Stimulated activated CD4-positive, alpha-beta T cell treated with anti-CD3 and anti-CD28 coated beads, TNF-alpha, amount 100 ng/mL, for 24 hours (primary cell): ENCODE measurements at regions not wholly inside any gene's neighbourhood (a gene's known extent, or its start where the extent isn't known, plus 50 kb on each side); places are given as distances from the start of the nearest gene placed in this dataset.
"Not testable (repeated sequence)": the region's sequence is repeated elsewhere in the genome, so short reads cannot be mapped to it uniquely, and the experiment has no call there.

Experiments
- DNase-seq, 3 experiments: peaks; one replicate each; pipeline ENCODE4 v3.0.0-alpha.2; 2020; ENCODE audit warnings: low read depth in 3 of 3

DNA sequence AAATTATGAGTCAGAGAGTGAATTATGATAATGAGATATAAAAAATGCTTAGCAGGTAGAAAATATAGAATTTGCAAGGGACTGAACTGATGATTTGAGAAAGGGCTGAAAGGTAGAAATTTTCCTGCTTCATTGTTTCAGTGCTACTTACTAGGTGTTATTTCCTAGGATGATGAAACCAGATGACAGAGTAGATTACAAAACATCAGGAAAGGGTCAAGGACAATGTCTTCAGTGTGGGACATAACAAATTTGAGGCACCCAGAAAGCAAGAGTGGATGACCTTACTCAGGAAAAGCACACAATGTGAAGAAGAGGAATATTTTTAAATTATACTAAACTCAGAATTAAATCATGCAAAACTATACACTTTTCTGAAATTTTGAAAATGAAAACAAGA is 102.1 kb downstream of the SHCBP1 start:
- no peak for DNase-seq

DNA sequence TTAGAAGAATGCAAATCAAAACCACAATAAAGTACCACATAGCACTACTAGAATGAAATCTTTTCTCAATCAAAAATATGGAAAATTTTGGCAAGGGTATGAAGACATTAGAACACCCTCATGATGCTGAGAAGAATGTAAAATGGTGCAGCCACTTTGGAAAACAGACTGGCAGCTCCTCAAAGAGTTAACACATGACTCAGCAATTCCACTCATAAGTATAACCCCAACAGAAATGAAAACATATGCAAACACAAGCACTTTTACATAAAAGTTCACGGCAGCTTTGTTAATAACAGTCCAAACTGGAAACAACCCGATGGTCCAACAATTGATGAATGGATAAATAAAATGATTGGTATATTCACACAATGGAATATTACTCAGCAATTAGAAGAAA is 124.5 kb downstream of the SHCBP1 start:
- no peak for DNase-seq

DNA sequence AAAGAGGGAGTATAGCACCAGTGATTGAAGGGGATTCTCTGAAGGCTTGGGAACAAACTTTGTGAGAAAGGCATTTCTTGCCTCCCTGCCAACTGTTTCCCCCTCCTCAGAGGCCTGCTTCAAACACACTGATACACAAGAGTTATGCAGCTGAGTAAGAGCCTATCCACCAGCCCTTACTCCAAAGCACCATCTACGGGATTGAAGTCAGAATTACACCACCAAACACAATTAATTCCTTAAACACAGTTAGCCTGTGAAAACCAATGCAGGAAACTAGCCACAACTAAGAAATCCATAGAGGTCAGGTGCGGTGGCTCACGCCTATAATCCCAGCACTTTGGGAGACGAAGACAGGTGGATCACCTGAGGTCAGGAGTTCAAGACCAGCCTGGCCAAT is 138.3 kb downstream of the SHCBP1 start:
- DNase-seq: no peak

DNA sequence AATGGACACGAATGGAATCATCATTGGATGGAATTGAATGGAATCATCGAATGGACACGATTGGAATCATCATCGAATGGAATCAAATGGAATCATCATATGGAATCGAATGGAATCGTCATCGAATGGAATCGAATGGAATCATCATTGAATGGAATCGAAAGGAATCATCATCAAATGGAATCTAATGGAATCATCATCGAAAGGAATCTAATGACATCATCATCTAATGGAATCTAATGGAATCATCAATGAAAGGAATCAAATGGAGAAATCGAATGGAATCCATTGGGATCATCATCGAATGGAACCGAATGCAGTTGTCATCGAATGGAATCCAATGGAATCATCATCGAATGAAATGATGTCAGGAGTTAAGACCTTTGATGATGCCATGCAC is 154.9 kb downstream of the SHCBP1 start:
- DNase-seq: no peak

GRCh38 chr16:46454801-46455200 is 166.4 kb downstream of the SHCBP1 start:
- DNase-seq: not testable (repeated sequence)

DNA sequence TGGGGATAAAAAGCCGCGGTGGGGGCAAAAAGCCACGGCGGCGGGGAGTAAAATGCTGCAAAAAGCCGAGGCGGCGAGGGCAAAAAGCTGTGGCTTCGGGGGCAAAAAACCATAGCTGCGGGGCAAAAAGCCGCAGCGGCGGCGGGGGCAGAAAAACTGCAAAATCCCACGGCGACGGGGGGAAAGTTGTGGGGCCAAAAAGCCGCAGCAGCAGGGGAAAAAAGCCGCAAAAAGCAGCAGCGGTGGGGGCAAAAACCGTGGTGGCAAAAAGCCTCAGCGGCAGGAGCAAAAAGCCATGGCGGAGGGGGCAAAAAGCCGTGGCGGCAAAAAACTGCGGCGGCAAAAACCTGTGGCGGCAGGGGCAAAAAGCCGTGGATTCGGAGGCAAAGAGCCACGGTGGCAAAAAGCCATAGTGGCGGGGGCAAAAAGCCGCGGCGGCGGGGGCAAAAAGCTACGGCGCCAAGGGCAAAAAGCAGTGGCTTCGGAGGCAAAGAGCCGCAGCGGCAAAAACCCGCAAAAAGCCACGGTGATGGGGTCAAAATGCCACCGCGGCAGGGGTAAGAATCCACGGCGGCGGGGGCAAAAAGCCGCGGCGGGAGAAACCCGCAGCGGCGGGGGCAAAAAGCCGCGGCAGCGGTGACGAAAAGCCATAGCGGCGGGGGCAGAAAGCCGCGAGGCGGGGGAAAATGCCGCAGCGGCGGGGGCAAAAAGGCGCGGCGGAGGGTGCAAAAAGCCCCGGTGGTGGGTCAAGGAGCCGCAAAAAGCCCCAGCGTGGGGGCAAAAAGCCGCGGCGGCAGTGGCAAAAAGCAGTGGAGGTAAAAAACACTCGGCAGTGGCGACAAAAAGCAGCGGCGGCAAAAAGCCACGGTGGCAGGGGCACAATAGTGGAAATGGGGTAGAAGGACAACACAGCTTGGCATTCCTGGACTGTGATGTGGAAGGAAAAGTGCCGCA is 192.8 kb downstream of the SHCBP1 start:
- no peak for DNase-seq

- DNase-seq: no peak
Observed at GRCh38 chr16:46427340-46428107, 193.7 kb downstream of the SHCBP1 start.

DNA sequence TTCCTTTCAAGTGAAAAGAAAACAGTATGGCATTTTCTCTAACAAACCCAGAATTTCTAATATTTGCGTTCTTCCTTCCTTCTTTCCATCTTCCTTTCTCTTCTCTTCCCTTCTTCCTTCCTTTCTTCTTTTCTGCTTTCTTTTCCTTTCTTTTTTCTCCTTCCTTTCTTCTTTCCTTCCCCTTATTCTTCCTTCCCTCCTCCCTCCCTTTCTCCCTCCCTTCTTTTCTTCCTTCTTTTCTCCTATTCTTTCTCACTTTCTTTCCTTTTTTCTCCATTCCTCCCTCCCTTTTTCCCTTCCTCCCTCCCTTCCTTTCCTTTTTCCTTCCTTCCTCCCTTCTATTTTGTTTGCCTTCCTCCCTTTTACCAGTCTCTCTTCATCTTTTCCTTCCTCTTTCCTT is 194.8 kb downstream of the SHCBP1 start:
- no peak for DNase-seq

GRCh38 chr16:46404028-46404427 is 217.2 kb downstream of the SHCBP1 start:
- no peak for DNase-seq

DNA sequence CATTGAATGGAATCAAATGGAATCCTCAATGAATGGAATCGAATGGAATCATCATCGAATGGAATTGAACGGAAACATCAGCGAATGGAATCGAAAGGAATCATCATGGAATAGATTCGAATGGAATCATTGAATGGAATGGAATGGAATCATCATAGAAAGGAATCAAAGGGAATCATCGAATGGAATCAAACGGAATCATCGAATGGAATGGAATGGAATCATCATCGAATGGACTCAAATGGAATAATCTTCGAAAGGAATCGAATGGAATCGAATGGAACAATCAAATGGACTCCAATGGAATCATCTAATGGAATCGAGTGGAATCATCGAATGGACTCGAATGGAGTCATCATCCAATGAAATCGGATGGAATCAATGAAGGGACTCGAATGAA is 222.6 kb downstream of the SHCBP1 start:
- not testable (repeated sequence) for DNase-seq

- DNase-seq: not testable (repeated sequence)
Observed at GRCh38 chr16:46396883-46397270, 224.3 kb downstream of the SHCBP1 start.

DNA sequence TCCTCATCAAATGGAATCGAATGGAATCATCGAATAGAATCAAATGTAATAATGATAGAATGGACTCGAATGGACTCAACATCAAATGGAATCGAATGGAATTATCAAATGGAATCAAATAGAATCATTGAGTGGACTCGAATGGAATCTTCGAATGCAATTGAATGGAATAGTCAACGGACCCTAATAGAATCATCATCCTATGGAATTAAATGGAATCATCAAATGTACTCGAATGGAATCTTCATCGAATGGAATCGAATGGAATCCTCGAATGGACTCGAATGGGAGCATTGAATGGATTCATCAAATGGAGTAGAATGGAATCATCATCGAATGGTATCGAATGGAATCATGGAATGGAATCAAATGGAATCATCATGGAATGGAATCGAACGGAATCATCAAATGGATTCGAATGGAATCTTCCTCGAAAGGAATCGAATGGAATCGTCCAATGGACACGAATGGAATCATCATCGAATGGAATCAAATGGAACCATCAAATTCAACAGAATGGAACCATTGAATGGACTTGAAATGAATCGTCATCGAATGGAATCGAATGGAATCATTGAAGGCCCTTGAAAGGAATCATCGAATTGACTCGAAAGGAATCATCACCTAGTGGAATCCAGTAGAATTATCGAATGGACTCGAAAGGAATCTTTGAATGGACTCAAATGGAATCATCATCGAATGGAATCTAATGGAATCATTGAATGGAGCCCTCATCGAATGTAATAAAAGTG is 224.9 kb downstream of the SHCBP1 start:
- DNase-seq: not testable (repeated sequence)

- DNase-seq: not testable (repeated sequence)
Observed at GRCh38 chr16:46395391-46395921, 225.7 kb downstream of the SHCBP1 start.

GRCh38 chr16:46394963-46395362 is 226.2 kb downstream of the SHCBP1 start:
- DNase-seq: not testable (repeated sequence)

DNA sequence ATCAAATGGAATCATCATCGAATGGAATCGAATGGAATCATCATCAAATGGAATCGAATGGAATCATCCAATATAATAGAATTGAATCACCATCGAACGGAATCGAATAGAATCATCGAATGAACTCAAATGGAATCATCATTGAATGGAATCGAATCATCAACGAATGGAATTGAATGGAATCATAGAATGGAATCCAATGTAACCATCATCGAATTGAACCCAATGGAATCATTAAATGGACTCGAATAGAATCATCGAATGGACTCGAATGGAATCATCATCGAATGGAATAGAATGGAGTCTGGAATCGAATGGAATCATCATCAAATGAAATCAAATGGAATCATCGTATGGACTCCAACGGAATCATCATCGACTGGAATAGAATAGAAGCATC is 227.0 kb downstream of the SHCBP1 start:
- not testable (repeated sequence) for DNase-seq

- DNase-seq: not testable (repeated sequence)
Observed at GRCh38 chr16:46392930-46393722, 228.1 kb downstream of the SHCBP1 start.

DNA sequence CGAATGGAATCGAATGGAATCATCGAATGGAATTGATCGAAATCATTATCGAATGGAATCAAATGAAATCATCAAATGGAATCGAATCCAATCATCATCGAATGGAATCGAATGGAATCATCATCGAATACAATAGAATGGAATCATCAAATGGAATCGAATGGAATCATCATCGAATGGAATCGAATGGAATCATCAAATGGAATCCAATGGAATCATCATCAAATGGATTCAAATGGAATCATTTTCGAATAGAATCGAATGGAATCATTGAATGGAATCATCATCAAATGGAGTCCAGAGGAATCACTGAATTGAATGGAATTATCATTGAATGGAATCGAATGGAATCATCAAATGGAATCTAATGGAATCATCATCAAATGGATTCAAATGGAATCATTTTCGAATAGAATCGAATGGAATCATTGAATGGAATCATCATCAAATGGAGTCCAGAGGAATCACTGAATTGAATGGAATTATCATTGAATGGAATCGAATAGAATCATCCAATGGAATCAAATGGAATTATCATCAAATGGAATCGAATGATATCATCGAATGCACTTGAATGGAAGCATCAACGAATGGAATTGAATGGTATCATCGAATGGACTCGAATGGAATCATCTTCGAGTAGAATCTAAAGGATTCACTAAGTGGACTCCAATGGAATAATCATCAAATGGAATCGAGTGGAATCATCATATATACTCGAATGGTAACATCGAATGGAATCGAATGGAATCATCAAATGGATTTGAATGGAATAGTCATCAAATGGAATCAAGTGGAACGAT is 230.3 kb downstream of the SHCBP1 start:
- peak in 1 of 3 experiments; percentile 53 for DNase-seq

DNA sequence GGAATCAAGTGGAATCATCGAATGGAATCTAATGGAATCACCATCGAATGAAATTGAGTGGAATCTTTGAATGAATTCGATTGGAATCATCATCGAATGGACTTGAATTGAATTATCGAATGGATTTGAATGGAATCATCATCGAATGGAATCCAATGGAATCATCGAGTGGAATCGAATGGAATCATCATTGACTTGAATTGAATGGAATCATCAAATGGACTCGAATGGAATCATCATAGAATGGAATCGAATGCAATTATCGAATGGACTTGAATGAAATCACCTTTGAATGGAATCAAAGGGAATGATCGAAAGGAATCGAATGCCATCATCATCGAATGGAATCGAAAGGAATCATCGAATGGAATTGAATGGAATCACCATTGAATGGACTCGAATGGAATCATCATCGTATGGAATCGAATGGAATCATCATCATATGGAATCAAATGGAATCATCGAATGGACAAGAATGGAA is 231.6 kb downstream of the SHCBP1 start:
- peak in 2 of 3 experiments; percentile 84 to 91 for DNase-seq

- DNase-seq: not testable (repeated sequence)
Observed at GRCh38 chr16:46388939-46389491, 232.2 kb downstream of the SHCBP1 start.
